Midbrain (tissue), 1 donor: ENCODE measurements at regions not wholly inside any gene's neighbourhood (a gene's known extent, or its start where the extent isn't known, plus 50 kb on each side); places are given as distances from the start of the nearest gene placed in this dataset.
"Not testable (repeated sequence)": the region's sequence is repeated elsewhere in the genome, so short reads cannot be mapped to it uniquely, and the experiment has no call there.

Experiments
- DNase-seq: peaks from one replicate; lab custom pipeline; 2025; lab: John Stamatoyannopoulos, UW

- DNase-seq: no peak
Measured at GRCh38 chr7:91566402-91566732, 302.1 kb downstream of the FZD1 start.

- no peak for DNase-seq
Measured at GRCh38 chr7:91567081-91568012, 303.1 kb downstream of the FZD1 start.

GRCh38 chr7:91568138-91568537 is 303.9 kb downstream of the FZD1 start:
- DNase-seq: no peak

GRCh38 chr7:91569728-91570457 is 305.7 kb downstream of the FZD1 start:
- no peak for DNase-seq

GRCh38 chr7:91570560-91570959 is 306.3 kb downstream of the FZD1 start:
- no peak for DNase-seq

DNA sequence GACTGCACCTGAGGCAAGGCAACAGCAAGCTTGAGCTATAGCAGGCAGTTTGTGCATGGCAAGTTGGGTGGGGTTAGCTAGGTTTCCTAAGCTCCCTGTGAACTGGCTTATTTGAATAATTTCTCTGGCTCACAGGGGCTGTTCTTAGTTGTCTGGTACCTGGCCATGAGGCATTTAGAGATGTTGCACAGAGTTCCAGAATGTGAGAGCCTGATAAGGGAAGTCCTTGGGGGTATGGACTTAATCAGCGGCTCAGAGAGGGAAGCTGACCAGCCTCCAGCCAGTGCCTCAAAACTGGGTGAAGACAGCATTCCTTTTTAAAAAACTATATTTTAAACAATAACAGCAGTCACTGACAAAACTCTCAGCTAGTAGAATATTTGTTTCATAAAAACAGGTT is 307.4 kb downstream of the FZD1 start:
- DNase-seq: no peak

DNA sequence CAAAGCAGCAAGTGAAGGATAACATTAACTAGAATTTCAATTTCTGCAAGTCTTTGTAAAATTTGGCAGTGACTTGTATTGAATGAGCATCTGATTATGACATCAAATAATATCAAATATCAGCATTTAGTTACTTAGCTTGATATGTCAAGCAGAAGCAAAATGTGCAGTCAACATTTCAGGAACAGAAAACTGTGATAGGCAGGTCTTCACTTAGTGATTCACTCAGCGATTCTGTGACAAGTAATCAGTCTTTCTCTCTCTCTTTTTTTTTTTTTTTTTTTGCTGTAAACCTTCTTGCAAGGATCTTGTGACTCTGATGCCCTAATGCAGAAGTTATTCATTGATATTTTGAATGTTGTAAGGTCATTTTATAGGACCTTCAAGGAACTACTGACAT is 307.1 kb downstream of the MTERF1 start:
- DNase-seq: no peak

GRCh38 chr7:91576459-91576858 is 304.0 kb downstream of the MTERF1 start:
- not testable (repeated sequence) for DNase-seq

DNA sequence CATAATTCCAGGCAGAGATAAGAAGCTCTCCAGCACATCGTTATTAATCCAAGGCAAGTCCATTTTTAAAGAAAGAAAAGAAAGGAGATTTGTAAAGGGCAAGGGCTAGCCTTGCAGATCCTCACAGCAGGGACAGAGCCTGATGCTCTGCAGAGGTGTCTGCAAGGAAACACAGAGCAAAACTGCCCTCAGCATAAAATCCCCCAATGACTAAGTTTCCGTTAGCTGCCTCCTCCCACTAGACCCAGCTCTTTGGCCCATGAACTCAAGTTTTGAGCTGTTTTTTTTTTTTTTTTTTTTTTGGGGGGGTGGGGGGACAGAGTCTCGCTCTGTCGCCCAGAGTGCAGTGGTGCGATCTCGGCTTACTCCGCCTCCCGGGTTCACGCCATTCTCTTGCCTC is 300.7 kb downstream of the MTERF1 start:
- DNase-seq: no peak

GRCh38 chr7:91582799-91583477 is 297.6 kb downstream of the MTERF1 start:
- no peak for DNase-seq

DNA sequence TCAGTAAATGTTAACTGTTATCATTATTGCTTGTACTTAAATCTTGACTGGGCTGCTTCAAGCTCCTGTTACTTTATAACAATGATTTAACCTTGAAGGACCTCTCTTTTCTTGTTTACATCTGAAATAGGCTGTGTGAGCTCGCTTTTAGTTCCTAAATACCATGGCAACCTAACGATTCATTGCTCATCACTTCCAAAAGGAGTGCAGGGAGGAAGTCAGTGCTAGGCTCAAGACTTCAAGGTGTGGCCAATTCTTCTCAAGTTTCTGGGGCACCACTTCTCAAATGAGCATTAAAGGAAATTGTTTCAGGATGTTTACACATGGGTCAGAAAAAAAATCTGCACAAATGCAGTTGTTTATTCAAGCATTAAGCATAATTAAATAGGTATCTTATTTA is 284.2 kb downstream of the MTERF1 start:
- DNase-seq: no peak

GRCh38 chr7:91598791-91599190 is 281.7 kb downstream of the MTERF1 start:
- no peak for DNase-seq

DNA sequence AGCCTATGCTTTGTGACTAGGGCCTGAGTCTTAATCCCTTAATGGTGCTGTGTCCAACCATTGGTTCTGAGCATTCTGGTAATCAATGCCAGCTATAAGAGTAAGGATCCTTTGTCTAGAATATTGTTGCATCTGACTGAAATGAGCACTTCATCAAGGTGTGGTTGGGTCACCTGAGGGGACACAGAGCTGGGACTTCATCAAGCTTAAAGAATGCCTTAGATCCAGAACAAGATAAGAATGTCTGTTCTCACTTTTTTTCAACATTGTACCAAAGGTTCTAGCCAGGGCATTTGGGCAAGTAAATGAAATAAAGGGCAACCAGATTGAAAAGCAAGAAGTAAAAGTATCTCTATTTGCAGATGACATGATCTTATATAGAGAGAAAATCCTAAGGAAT is 280.4 kb downstream of the MTERF1 start:
- no peak for DNase-seq

DNA sequence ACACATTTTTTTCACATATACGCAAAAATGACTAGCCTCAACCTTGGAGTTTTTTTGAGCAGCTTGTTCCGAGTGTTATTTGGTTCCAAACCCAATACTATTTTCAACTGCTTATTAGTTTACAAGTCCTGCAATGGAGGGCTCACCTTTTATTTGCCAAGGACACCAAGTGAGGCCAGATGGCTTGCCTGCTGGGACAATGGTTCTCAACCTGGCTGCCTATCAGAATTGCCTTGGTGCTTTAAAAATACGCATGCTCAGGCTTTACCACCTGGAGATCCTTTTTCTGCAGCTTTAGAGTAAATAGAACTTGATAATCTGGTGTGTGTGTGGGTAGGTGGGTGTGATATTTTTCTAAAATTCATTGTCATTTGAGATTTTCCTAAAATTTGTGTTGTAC is 276.8 kb downstream of the MTERF1 start:
- no peak for DNase-seq

GRCh38 chr7:91608606-91609005 is 271.9 kb downstream of the MTERF1 start:
- DNase-seq: no peak

- DNase-seq: no peak
Measured at GRCh38 chr7:91609525-91609924, 271.0 kb downstream of the MTERF1 start.

DNA sequence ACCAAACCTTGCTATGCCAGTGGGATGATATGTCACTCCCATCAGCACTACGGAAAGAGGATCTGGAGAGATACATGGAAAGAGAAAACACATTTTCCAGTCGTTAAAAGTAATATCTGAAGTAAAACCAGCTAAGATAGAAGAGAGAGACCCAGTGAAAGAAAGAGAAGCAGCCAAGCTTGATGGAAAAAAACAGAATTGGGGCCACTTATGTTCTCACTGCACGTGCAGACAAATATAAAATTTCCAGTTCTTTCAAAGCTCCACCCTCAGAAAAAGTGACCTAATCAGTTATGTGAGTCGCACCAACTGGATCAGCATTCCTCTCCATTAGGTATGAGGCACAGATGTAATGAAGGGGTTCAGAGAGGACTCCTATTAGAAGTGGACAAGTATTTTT is 266.1 kb downstream of the MTERF1 start:
- no peak for DNase-seq

- DNase-seq: no peak
Measured at GRCh38 chr7:91618776-91619765, 261.4 kb downstream of the MTERF1 start.

DNA sequence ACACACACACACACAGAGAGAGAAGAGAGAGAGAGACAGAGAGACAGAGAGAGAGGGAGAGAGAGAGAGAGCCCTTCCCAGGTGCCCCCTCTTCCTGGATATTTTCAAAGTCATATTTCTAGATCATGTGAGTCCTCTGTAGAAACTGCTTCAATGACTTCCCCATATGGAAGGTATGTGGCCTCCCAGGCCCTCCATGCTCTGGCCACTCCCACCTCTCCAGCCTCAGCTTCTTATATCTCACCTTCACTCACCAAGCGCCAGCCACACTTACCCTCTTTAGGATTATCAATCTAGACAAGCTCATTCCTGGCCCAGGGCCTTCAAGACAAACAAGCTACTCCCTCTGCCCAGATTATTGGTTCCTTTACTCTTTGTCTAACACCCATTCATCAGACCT is 259.7 kb downstream of the MTERF1 start:
- DNase-seq: no peak

GRCh38 chr7:91627324-91627723 is 253.2 kb downstream of the MTERF1 start:
- DNase-seq: not testable (repeated sequence)

- no peak for DNase-seq
Measured at GRCh38 chr7:91628742-91629141, 251.8 kb downstream of the MTERF1 start.
